Endothelial cell of umbilical vein (primary cell): ENCODE measurements at regions not wholly inside any gene's neighbourhood (a gene's known extent, or its start where the extent isn't known, plus 50 kb on each side); places are given as distances from the start of the nearest gene placed in this dataset.

Experiments
- BruUV-seq: library from RNA; stranded (reverse); fragments of 400-500 nt; replicated peaks from 2 replicates; lab custom pipeline; 2021; lab: Mats Ljungman, UMichigan
- CTCF ChIA-PET: fragments of 300-600, 350-600 bp; sonication (Branson Sonifier 250); formaldehyde crosslinking; loops from one replicate; lab custom pipeline; 2021; ENCODE audit warnings: antibody characterized with exemption, inconsistent platforms; lab: Charles Lee
- POLR2A ChIA-PET: fragments of 300-600, 350-600 bp; sonication (Branson Sonifier 250); formaldehyde crosslinking; loops from one replicate; lab custom pipeline; 2021; ENCODE audit warnings: antibody characterized with exemption, inconsistent platforms; lab: Charles Lee
- DNase-seq: peaks from one replicate; pipeline ENCODE4 v3.0.0-alpha.2; 2011; ENCODE audit warnings: low read depth, low spot score
- FAIRE-seq: peaks from 2 replicates; lab custom pipeline; 2011; peaks lifted over from hg19 to GRCh38; lab: Jason Lieb, UNC
- H2AFZ ChIP-seq: 2 replicates; pipeline ENCODE4 v1.6.0; 2012; ENCODE audit warnings: low read depth, low read length, control low read depth, inconsistent platforms
- H3K27ac ChIP-seq: 2 replicates; pipeline ENCODE4 v1.5.1; 2011; ENCODE audit warnings: low read depth, mild to moderate bottlenecking, control low read depth, low read length, moderate library complexity; ENCODE audit not compliant: insufficient read depth
- H3K27me3 ChIP-seq, 2 experiments: 2 replicates each; pipeline versions ENCODE4 v1.6.0 to v1.6.1; 2011; ENCODE audit warnings: low read length in 2 of 2, mixed read lengths in 1 of 2; ENCODE audit not compliant: control insufficient read depth in 2 of 2, insufficient read depth in 2 of 2
- H3K36me3 ChIP-seq, 2 experiments: 2 replicates in 1 of 2; 3 replicates in 1 of 2; pipeline ENCODE4 v1.5.1; 2011; ENCODE audit warnings: low read length in 2 of 2, mild to moderate bottlenecking in 1 of 2, moderate library complexity in 1 of 2; ENCODE audit not compliant: control insufficient read depth in 2 of 2, insufficient read depth in 2 of 2; ENCODE audit errors: extremely low read depth in 1 of 2
- H3K4me1 ChIP-seq: 3 replicates; pipeline ENCODE4 v1.5.1; 2011; ENCODE audit warnings: mild to moderate bottlenecking, low read length; ENCODE audit not compliant: control insufficient read depth, insufficient read depth; ENCODE audit errors: extremely low read depth
- H3K4me2 ChIP-seq: 2 replicates; pipeline ENCODE4 v1.6.1; 2011; ENCODE audit warnings: low read length, control low read depth, mixed read lengths; ENCODE audit not compliant: insufficient read depth
- H3K4me3 ChIP-seq, 3 experiments: fragments of 200-600 bp in 1 of 3; sonication (generic), shearing (Covaris generic) in 1 of 3; replicated peaks in 1 of 3; 2 replicates each; pipeline ENCODE4 v1.5.1; 2011 to 2016; ENCODE audit warnings: control low read depth in 3 of 3, low read length in 3 of 3, mild to moderate bottlenecking in 2 of 3, inconsistent platforms in 1 of 3, low read depth in 1 of 3, moderate library complexity in 1 of 3; ENCODE audit not compliant: insufficient read depth in 1 of 3
- H3K79me2 ChIP-seq: 2 replicates; pipeline ENCODE4 v1.6.0; 2012; ENCODE audit warnings: low read length, inconsistent platforms; ENCODE audit not compliant: control insufficient read depth, insufficient read depth
- H3K9ac ChIP-seq: replicated peaks from 2 replicates; pipeline ENCODE3; 2011; ENCODE audit warnings: low read length, control low read depth; ENCODE audit not compliant: insufficient read depth; ENCODE audit errors: extremely low read depth
- H3K9me1 ChIP-seq: replicated peaks from 3 replicates; pipeline ENCODE4 v1.6.0; 2011; ENCODE audit warnings: mild to moderate bottlenecking, low read length; ENCODE audit not compliant: control insufficient read depth, insufficient read depth; ENCODE audit errors: extremely low read depth
- H3K9me3 ChIP-seq: replicated peaks from 2 replicates; pipeline ENCODE4 v1.5.1; 2012; ENCODE audit warnings: low read length, inconsistent platforms; ENCODE audit not compliant: control insufficient read depth, insufficient read depth
- H4K20me1 ChIP-seq: replicated peaks from 2 replicates; pipeline ENCODE3; 2011; ENCODE audit warnings: mild to moderate bottlenecking, low read length; ENCODE audit not compliant: control insufficient read depth, insufficient read depth; ENCODE audit errors: extremely low read depth
- CTCF ChIP-seq, 2 donors: IDR thresholded peaks; 1 replicate in 1 of 2; 2 replicates in 1 of 2; pipeline ENCODE4 v1.5.1; 2011; ENCODE audit warnings: low read length in 2 of 2, mild to moderate bottlenecking in 2 of 2, moderate library complexity in 2 of 2, control low read depth in 1 of 2, inconsistent platforms in 1 of 2, low read depth in 1 of 2; ENCODE audit not compliant: insufficient read depth in 1 of 2; ENCODE audit errors: extremely low read depth in 1 of 2
- EZH2 ChIP-seq: IDR thresholded peaks from 2 replicates; pipeline ENCODE4 v1.6.1; 2012; ENCODE audit warnings: borderline replicate concordance, low read depth, mild to moderate bottlenecking, moderate library complexity, low read length, inconsistent platforms; ENCODE audit not compliant: severe bottlenecking
- FOS ChIP-seq: IDR thresholded peaks from 2 replicates; pipeline ENCODE4 v1.6.1; 2011; ENCODE audit warnings: mild to moderate bottlenecking, low read length, moderate library complexity, borderline replicate concordance; ENCODE audit not compliant: insufficient read depth
- GATA2 ChIP-seq: IDR thresholded peaks from 2 replicates; pipeline ENCODE4 v1.7.0; 2011; ENCODE audit warnings: low read depth, mild to moderate bottlenecking, moderate library complexity, mixed read lengths, low read length; ENCODE audit not compliant: insufficient read length, insufficient read depth
- JUN ChIP-seq: IDR thresholded peaks from 2 replicates; pipeline ENCODE4 v1.6.1; 2011; ENCODE audit warnings: borderline replicate concordance, low read depth; ENCODE audit not compliant: insufficient read length, insufficient read depth
- MYC ChIP-seq: IDR thresholded peaks from one replicate; pipeline ENCODE4 v1.6.1; 2011; ENCODE audit warnings: mild to moderate bottlenecking, low read depth, low read length
- POLR2AphosphoS5 ChIP-seq: IDR thresholded peaks from 2 replicates; pipeline ENCODE4 v1.6.1; 2012; ENCODE audit warnings: low read depth, mild to moderate bottlenecking, control low read depth, low read length, moderate library complexity; ENCODE audit not compliant: insufficient read depth
- dilution Hi-C: fragments of 300-500 bp; cut with MboI; formaldehyde crosslinking; loops from one replicate; pipeline ENCODE4 v1.15.0; 2019; ENCODE audit warnings: low sequenced_read_pairs; ENCODE audit not compliant: extremely low pct_ligation_motif_present
- intact Hi-C: fragments of 100-400 bp; cut with micrococcal nuclease; formaldehyde crosslinking; loops from one replicate; pipeline ENCODE4 v1.10.0; 2022
- TF ChIP-seq, protein P1 (sequence below): IDR thresholded peaks from 2 replicates; pipeline ENCODE4 v1.6.1; 2011; ENCODE audit not compliant: insufficient read depth, insufficient read length

- Histone ChIP-seq H3K36me3 (no peaks in the 10 kb centered on the region), H3K9ac (no peak overlapping the region), H3K27me3 (no peaks in the 10 kb centered on the region), H3K27ac (no peak overlapping the region), H3K9me1 (no peaks in the 10 kb centered on the region), H3K4me2 (no peak overlapping the region), H3K4me3 (no peak overlapping the region), H3K79me2 (no peaks in the 10 kb centered on the region), H4K20me1 (no peaks in the 10 kb centered on the region), H2AFZ (no peak overlapping the region), H3K9me3 (peaks cover 2% of the 10 kb centered on the region), H3K4me1 (no peaks in the 10 kb centered on the region)
- no TSS peak for BruUV-seq
- ChIA-PET CTCF (no interaction called here), POLR2A (no interaction called here)
- dilution Hi-C loops = no loop called here
- DNase-seq (no peak), FAIRE-seq (no peak)
- TF ChIP-seq CTCF (IDR thresholded peaks at IDR 0.05; ENCODE audit: extremely low read depth in 1 of 2, insufficient read depth in 1 of 2, low read depth in 1 of 2, low read length in 2 of 2) (no peak), MYC (no peak), FOS (no peak), POLR2AphosphoS5 (no peak), JUN (no peak), EZH2 (no peak), GATA2 (no peak)
- TF ChIP-seq, protein P1, sequence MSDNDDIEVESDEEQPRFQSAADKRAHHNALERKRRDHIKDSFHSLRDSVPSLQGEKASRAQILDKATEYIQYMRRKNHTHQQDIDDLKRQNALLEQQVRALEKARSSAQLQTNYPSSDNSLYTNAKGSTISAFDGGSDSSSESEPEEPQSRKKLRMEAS = no peak
- intact Hi-C loops = no loop called here
Measured at GRCh38 chr2:125281242-125281641, 1256.2 kb downstream of the CNTNAP5 start.
